Colonic mucosa (tissue), 4 donors: ENCODE measurements at regions not wholly inside any gene's neighbourhood (a gene's known extent, or its start where the extent isn't known, plus 50 kb on each side); places are given as distances from the start of the nearest gene placed in this dataset.
A peak's percentile ranks its signal among the peaks of the same experiment; 100 is the strongest.

Source experiments
- DNase-seq: peaks from one replicate; pipeline ENCODE4 v3.0.0-alpha.2; 2020
- H3K27ac ChIP-seq: fragments of 200-600 bp; one replicate; pipeline ENCODE4 v1.8.0; 2021
- H3K27me3 ChIP-seq: fragments of 200-600 bp; one replicate; pipeline ENCODE4 v1.8.0; 2021
- H3K36me3 ChIP-seq: fragments of 200-600 bp; one replicate; pipeline ENCODE4 v1.8.0; 2021
- H3K4me1 ChIP-seq: fragments of 200-600 bp; one replicate; pipeline ENCODE4 v1.8.0; 2021; ENCODE audit warnings: mild to moderate bottlenecking
- H3K4me3 ChIP-seq: fragments of 200-600 bp; one replicate; pipeline ENCODE4 v1.8.0; 2021
- H3K9ac ChIP-seq, 2 donors: one replicate each; pipeline ENCODE4 v1.7.0; 2013; ENCODE audit warnings: control low read depth in 2 of 2, low read depth in 2 of 2, low read length in 2 of 2
- H3K9me3 ChIP-seq: fragments of 200-600 bp; one replicate; pipeline ENCODE4 v1.8.0; 2021
- intact Hi-C: fragments of 100-400 bp; cut with DNase I; formaldehyde crosslinking; loops from one replicate; pipeline ENCODE4 v1.14.1; 2022
- TF ChIP-seq, protein P1 (sequence below): fragments of 200-600 bp; IDR thresholded peaks from one replicate; pipeline ENCODE4 v1.8.0; 2022; ENCODE audit warnings: antibody characterized with exemption, mild to moderate bottlenecking
- donor health status: healthy.
- donor health status: DM: no; HTN: no; CAD: no.
- donor health status: DM: no; HTN: no; CAD: no.

DNA sequence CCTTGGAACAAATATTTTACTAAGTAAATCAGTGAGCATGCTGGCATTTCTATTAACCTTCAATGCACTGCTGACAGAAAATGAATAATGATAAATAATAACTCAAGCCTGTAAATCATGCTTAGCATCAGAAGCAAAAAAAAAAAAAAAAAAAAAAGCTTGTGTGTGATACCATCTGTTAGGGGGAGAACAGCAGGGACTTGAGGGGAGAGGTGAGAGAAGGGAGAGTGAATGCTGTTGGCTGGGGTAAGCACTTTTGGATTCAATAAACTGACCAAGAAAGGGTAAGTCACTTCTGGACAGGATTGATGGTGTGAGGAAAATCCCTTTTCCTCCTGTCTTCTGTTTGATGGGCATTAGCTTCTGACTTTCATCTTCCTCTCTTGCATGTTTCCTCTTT is 996.4 kb downstream of the KCNMA1 start:
- H3K27me3 ChIP-seq = no peaks in the 10 kb centered on the region
- no peak overlapping the region for H3K27ac ChIP-seq
- H3K36me3 ChIP-seq = no peaks in the 10 kb centered on the region
- intact Hi-C loops = no loop called here
- TF ChIP-seq, protein P1, sequence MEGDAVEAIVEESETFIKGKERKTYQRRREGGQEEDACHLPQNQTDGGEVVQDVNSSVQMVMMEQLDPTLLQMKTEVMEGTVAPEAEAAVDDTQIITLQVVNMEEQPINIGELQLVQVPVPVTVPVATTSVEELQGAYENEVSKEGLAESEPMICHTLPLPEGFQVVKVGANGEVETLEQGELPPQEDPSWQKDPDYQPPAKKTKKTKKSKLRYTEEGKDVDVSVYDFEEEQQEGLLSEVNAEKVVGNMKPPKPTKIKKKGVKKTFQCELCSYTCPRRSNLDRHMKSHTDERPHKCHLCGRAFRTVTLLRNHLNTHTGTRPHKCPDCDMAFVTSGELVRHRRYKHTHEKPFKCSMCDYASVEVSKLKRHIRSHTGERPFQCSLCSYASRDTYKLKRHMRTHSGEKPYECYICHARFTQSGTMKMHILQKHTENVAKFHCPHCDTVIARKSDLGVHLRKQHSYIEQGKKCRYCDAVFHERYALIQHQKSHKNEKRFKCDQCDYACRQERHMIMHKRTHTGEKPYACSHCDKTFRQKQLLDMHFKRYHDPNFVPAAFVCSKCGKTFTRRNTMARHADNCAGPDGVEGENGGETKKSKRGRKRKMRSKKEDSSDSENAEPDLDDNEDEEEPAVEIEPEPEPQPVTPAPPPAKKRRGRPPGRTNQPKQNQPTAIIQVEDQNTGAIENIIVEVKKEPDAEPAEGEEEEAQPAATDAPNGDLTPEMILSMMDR = no peak
- H3K9ac ChIP-seq = no peak overlapping the region
- no peak overlapping the region for H3K4me3 ChIP-seq
- DNase-seq = no peak
- no peaks in the 10 kb centered on the region for H3K4me1 ChIP-seq
- no peaks in the 10 kb centered on the region for H3K9me3 ChIP-seq

DNA sequence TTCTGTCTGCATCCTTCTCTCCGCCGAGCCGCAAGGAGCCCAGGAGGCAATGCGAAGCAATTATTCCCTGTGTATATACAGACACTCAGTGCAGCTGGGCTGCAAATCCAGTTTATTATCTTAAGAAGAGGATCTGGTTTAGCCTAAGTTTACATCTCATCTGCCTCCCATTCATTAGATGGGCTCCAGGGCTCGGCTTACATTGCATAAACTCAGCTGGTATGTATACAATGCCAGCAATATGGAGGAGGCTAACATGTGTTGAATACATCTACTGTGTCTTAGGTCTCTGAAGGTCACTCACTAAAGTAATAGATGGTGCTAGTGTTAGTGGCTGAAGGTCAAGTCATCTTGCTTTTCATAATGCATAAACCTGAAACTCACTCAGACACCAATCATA is 996.8 kb downstream of the KCNMA1 start:
- H3K4me1 ChIP-seq = no peaks in the 10 kb centered on the region
- intact Hi-C loops = no loop called here
- TF ChIP-seq, protein P1 = no peak
- no peak overlapping the region for H3K4me3 ChIP-seq
- H3K27ac ChIP-seq = no peak overlapping the region
- no peaks in the 10 kb centered on the region for H3K9me3 ChIP-seq
- no peak for DNase-seq
- H3K27me3 ChIP-seq = no peaks in the 10 kb centered on the region
- H3K9ac ChIP-seq = no peak overlapping the region
- H3K36me3 ChIP-seq = no peaks in the 10 kb centered on the region

DNA sequence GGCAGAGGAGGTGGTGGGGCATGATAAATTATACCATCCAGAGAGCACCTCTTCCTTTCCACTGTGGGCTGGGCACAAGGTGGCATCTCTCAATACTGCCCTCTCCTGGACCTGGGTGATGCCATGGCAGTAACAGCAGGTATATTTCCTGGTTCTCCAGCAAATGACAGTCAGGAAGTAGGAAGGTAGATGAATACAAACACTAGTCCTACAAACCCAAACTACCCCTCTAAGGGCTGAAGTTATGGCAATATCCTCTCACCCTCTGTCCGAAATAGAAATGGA is 1004.9 kb downstream of the KCNMA1 start:
- H3K27ac ChIP-seq = no peak overlapping the region
- no peaks in the 10 kb centered on the region for H3K9me3 ChIP-seq
- no peaks in the 10 kb centered on the region for H3K36me3 ChIP-seq
- intact Hi-C loops = no loop called here
- no peak overlapping the region for H3K4me3 ChIP-seq
- H3K9ac ChIP-seq = no peak overlapping the region
- TF ChIP-seq, protein P1 = peak; percentile 38
- no peaks in the 10 kb centered on the region for H3K4me1 ChIP-seq
- DNase-seq = peak; percentile 61
- no peaks in the 10 kb centered on the region for H3K27me3 ChIP-seq

DNA sequence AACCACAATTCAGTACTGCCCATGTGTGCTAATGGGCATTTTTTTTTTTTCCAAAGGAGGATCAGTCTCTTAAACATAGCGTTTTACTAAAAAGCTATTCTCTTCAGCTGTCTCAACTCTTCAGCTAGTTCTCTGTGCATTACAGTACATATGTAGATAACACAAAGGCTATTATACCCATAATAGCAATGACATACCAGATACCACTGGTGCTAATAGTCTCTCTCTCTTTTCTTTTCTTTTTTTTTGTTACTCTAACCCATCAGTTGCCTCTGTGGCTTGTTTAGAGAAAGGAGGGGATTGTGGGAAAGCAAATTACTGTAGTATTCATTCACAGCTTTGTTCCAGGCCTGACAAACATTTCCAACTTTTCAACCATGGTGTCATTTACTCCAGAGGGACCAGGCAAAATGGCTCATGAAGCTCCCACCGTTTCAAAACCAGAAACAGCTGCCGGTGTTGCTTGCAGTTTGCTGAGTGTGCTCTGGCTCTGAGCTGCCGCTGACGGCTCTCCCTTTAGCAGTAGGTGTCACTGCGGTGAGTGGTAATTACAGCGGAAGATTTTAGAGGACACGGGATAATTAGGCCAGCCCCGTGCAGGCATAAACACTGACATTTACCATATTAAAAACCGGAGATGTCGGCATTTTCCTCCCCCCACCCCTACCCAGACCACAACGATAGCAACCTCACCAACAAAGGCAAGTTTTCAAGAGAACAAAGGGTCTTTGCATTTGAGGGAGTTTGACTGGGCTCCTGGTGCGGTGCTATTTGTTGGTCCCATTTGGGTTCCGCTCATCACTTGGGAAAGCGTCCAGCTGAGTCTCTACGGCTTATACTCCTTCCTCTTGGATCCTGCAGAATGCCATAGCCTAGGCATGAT is 1005.5 kb downstream of the KCNMA1 start:
- H3K9ac ChIP-seq = no peak overlapping the region
- H3K4me3 ChIP-seq = no peak overlapping the region
- H3K27me3 ChIP-seq = no peaks in the 10 kb centered on the region
- no peaks in the 10 kb centered on the region for H3K36me3 ChIP-seq
- intact Hi-C loops = no loop called here
- no peaks in the 10 kb centered on the region for H3K9me3 ChIP-seq
- DNase-seq = no peak
- TF ChIP-seq, protein P1 = no peak
- no peaks in the 10 kb centered on the region for H3K4me1 ChIP-seq
- no peak overlapping the region for H3K27ac ChIP-seq

DNA sequence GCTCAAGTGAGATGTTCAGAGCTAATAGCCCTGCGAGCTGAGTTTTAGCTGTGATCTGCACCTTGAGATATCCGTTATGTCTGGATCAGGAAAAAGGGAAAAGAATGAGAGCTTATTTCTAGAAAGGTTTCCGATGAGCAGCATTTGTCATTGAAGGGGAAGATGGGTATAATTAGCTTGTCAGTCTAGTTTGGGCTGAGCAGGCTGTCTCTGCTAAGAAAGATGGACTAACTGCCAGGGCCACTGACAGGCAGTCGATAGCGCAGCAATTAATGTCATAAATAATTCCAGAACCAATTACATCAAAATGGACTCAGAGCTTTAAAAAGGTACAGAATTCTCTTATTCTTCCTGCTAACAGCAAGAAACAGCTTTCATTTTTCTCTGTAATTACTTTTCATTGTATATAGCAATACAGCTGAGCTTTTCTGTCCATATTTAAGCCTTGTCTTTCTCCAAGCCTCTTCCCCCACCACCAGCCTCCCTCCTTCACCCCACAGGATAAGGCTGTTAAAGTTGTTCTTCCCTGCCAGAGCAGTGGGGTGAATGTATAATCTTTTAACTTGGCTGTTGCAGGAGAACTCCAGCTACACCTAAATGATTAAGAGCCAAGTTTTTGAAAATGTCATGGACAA is 1006.5 kb downstream of the KCNMA1 start:
- Histone ChIP-seq H3K9me3 (no peaks in the 10 kb centered on the region), H3K9ac (no peak overlapping the region), H3K36me3 (no peaks in the 10 kb centered on the region), H3K27me3 (no peaks in the 10 kb centered on the region), H3K27ac (no peak overlapping the region), H3K4me1 (no peaks in the 10 kb centered on the region), H3K4me3 (no peak overlapping the region)
- intact Hi-C loops = no loop called here
- TF ChIP-seq, protein P1 = no peak
- DNase-seq = no peak
